Psoas muscle (tissue), 7 donors: ENCODE measurements at regions not wholly inside any gene's neighbourhood (a gene's known extent, or its start where the extent isn't known, plus 50 kb on each side); places are given as distances from the start of the nearest gene placed in this dataset.

Experiments
- ATAC-seq, 4 donors: fragments of 200-7000 bp; cut with Tn5 transposase; one replicate each; pipeline ENCODE4 v1.9.1; 2020; ENCODE audit warnings: moderate library complexity in 3 of 4, mild to moderate bottlenecking in 2 of 4
- DNase-seq, 2 donors: peaks; one replicate each; pipeline ENCODE4 v3.0.0-alpha.2; 2020
- H3K27ac ChIP-seq: fragments of 200-600 bp; one replicate; pipeline ENCODE4 v1.8.0; 2022
- H3K27me3 ChIP-seq, 3 donors: fragments of 200-600 bp in 1 of 3; one replicate each; pipeline versions ENCODE4 v1.6.1 to v1.8.0; 2013 to 2022; ENCODE audit warnings: low read length in 2 of 3, mild to moderate bottlenecking in 2 of 3, moderate library complexity in 1 of 3; ENCODE audit not compliant: insufficient read depth in 3 of 3
- H3K36me3 ChIP-seq, 2 donors: fragments of 200-600 bp in 1 of 2; one replicate each; pipeline versions ENCODE4 v1.6.1 to v1.8.0; 2013 to 2022; ENCODE audit warnings: low read depth in 1 of 2, mild to moderate bottlenecking in 1 of 2, moderate library complexity in 1 of 2; ENCODE audit not compliant: insufficient read depth in 1 of 2
- H3K4me1 ChIP-seq: fragments of 200-600 bp; one replicate; pipeline ENCODE4 v1.8.0; 2022
- H3K4me3 ChIP-seq: fragments of 200-600 bp; one replicate; pipeline ENCODE4 v1.8.0; 2022; ENCODE audit warnings: mild to moderate bottlenecking
- H3K9me3 ChIP-seq: fragments of 200-600 bp; one replicate; pipeline ENCODE4 v1.8.0; 2022
- CTCF ChIP-seq: fragments of 200-600 bp; IDR thresholded peaks from one replicate; pipeline ENCODE4 v1.8.0; 2022; ENCODE audit warnings: antibody characterized with exemption
- WGBS, 3 donors: extraction: QIAGEN DNeasy Blood & Tissue Kit; methylation state at CpG; one replicate each; pipeline versions ENCODE4 v1.1.6 to v1.1.7; 2013; 5-methylcytosine and 5-hydroxymethylcytosine counted together
- intact Hi-C, 2 donors: fragments of 100-400 bp; cut with DNase I; formaldehyde crosslinking; loops; one replicate each; pipeline versions ENCODE4 v1.11.0 to v1.14.2; 2022
- donor health status: healthy with polysubstance abuse.
- donor health status: DM: no; HTN: no; CAD: no; lungs with moderate emphysema.
- donor health status: Bipolar disorder and iron deficiency.
- donor health status: healthy.
- donor health status: DM: yes; HTN: yes; CAD: no.
- donor health status: DM: no; HTN: no; CAD: no.
- donor health status: DM: yes; HTN: yes; CAD: no.

GRCh38 chr13:44255771-44256364, 117.8 kb upstream of the SERP2 start:
- intact Hi-C loops: no loop called here
- Histone ChIP-seq H3K4me1 (peaks cover 15% of the 10 kb centered on the region), H3K36me3 (no peaks in the 10 kb centered on the region), H3K27ac (no peak overlapping the region), H3K4me3 (no peak overlapping the region), H3K9me3 (no peaks in the 10 kb centered on the region), H3K27me3 (no peaks in the 10 kb centered on the region)
- DNase-seq: no peak
- no peak for TF ChIP-seq CTCF
- ATAC-seq: no peak
- WGBS, 3 donors: 87 to 96% (median 88%) methylated on average over 5 of the region's 5 CpGs

GRCh38 chr13:44257796-44258195, 115.8 kb upstream of the SERP2 start:
- Histone ChIP-seq H3K4me1 (peaks cover 15% of the 10 kb centered on the region), H3K27me3 (no peaks in the 10 kb centered on the region), H3K4me3 (no peak overlapping the region), H3K9me3 (no peaks in the 10 kb centered on the region), H3K27ac (no peak overlapping the region), H3K36me3 (no peaks in the 10 kb centered on the region)
- intact Hi-C loops: no loop called here
- no peak for TF ChIP-seq CTCF
- ATAC-seq: no peak
- DNase-seq: no peak
- WGBS, 3 donors: 93 to 96% (median 96%) methylated on average over 4 of the region's 4 CpGs

- WGBS, 3 donors: 47 to 60% (median 53%) methylated on average over 12 of the region's 12 CpGs
- Histone ChIP-seq H3K4me3 (no peak overlapping the region), H3K4me1 (peaks cover 15% of the 10 kb centered on the region), H3K36me3 (no peaks in the 10 kb centered on the region), H3K9me3 (no peaks in the 10 kb centered on the region), H3K27ac (peak overlapping the region; percentile 66), H3K27me3 (no peaks in the 10 kb centered on the region)
- TF ChIP-seq CTCF: no peak
- DNase-seq: peak; percentile 41 to 62
- peak; percentile 61 to 89 (median 84) for ATAC-seq
- intact Hi-C loops: loop anchor here in 1 of 2 donors (5.0 kb wide), 1 partner anchor 38 kb away; no protein-coding TSS in a partner anchor
Measured at GRCh38 chr13:44259045-44260027, 114.3 kb upstream of the SERP2 start.

GRCh38 chr13:44260336-44260735, 113.3 kb upstream of the SERP2 start:
- peaks cover 15% of the 10 kb centered on the region for H3K4me1 ChIP-seq
- 94 to 95% (median 95%) methylated on average over 2 of the region's 2 CpGs for WGBS, 3 donors
- H3K27ac ChIP-seq: no peak overlapping the region
- no peaks in the 10 kb centered on the region for H3K9me3 ChIP-seq
- H3K36me3 ChIP-seq: no peaks in the 10 kb centered on the region
- TF ChIP-seq CTCF: no peak
- intact Hi-C loops: loop anchor here in 1 of 2 donors (5.0 kb wide), 1 partner anchor 37 kb away; no protein-coding TSS in a partner anchor
- no peak overlapping the region for H3K4me3 ChIP-seq
- no peaks in the 10 kb centered on the region for H3K27me3 ChIP-seq
- DNase-seq (no peak), ATAC-seq (no peak)
